GM04503 (cell line): ENCODE measurements at regions not wholly inside any gene's neighbourhood (a gene's known extent, or its start where the extent isn't known, plus 50 kb on each side); places are given as distances from the start of the nearest gene placed in this dataset.
"Not testable (repeated sequence)": the region's sequence is repeated elsewhere in the genome, so short reads cannot be mapped to it uniquely, and the experiment has no call there.

Experiments
- DNase-seq: peaks from one replicate; pipeline ENCODE4 v3.0.0-alpha.2; 2012; ENCODE audit warnings: low read depth

- not testable (repeated sequence) for DNase-seq
Measured at GRCh38 chr3:20547361-20548269, 361.6 kb upstream of the SGO1 start.

GRCh38 chr3:20546636-20547035 lies 360.6 kb upstream of the SGO1 start:
- DNase-seq, result peak; percentile 9

GRCh38 chr3:20543535-20544226 lies 357.7 kb upstream of the SGO1 start:
- DNase-seq, result no peak

GRCh38 chr3:20540066-20540465 lies 354.1 kb upstream of the SGO1 start:
- no peak for DNase-seq

- no peak for DNase-seq
Measured at GRCh38 chr3:20539666-20540065, 353.7 kb upstream of the SGO1 start.

GRCh38 chr3:20537234-20537633 lies 351.2 kb upstream of the SGO1 start:
- no peak for DNase-seq

GRCh38 chr3:20529911-20530310 lies 343.9 kb upstream of the SGO1 start:
- no peak for DNase-seq

GRCh38 chr3:20528180-20528770 lies 342.3 kb upstream of the SGO1 start:
- no peak for DNase-seq

- no peak for DNase-seq
Measured at GRCh38 chr3:20527368-20527767, 341.4 kb upstream of the SGO1 start.

- DNase-seq, result no peak
Measured at GRCh38 chr3:20524328-20524727, 338.3 kb upstream of the SGO1 start.

- no peak for DNase-seq
Measured at GRCh38 chr3:20523293-20523692, 337.3 kb upstream of the SGO1 start.

GRCh38 chr3:20517316-20517715 lies 331.3 kb upstream of the SGO1 start:
- not testable (repeated sequence) for DNase-seq

GRCh38 chr3:20516311-20516710 lies 330.3 kb upstream of the SGO1 start:
- DNase-seq, result no peak

- no peak for DNase-seq
Measured at GRCh38 chr3:20515834-20516233, 329.8 kb upstream of the SGO1 start.

- peak; percentile 40 for DNase-seq
Measured at GRCh38 chr3:20511863-20512505, 326.0 kb upstream of the SGO1 start.

- DNase-seq, result no peak
Measured at GRCh38 chr3:20510396-20510795, 324.4 kb upstream of the SGO1 start.

- DNase-seq, result no peak
Measured at GRCh38 chr3:20503394-20504082, 317.5 kb upstream of the SGO1 start.

GRCh38 chr3:20490996-20491395 lies 305.0 kb upstream of the SGO1 start:
- DNase-seq, result no peak

GRCh38 chr3:20488151-20488550 lies 302.1 kb upstream of the SGO1 start:
- DNase-seq, result no peak

- DNase-seq, result no peak
Measured at GRCh38 chr3:20484126-20484525, 298.1 kb upstream of the SGO1 start.

GRCh38 chr3:20482350-20482749 lies 296.3 kb upstream of the SGO1 start:
- no peak for DNase-seq
